ENCODE measurements at regions not wholly inside any gene's neighbourhood (a gene's known extent, or its start where the extent isn't known, plus 50 kb on each side); places are given as distances from the start of the nearest gene placed in this dataset.

DNA sequence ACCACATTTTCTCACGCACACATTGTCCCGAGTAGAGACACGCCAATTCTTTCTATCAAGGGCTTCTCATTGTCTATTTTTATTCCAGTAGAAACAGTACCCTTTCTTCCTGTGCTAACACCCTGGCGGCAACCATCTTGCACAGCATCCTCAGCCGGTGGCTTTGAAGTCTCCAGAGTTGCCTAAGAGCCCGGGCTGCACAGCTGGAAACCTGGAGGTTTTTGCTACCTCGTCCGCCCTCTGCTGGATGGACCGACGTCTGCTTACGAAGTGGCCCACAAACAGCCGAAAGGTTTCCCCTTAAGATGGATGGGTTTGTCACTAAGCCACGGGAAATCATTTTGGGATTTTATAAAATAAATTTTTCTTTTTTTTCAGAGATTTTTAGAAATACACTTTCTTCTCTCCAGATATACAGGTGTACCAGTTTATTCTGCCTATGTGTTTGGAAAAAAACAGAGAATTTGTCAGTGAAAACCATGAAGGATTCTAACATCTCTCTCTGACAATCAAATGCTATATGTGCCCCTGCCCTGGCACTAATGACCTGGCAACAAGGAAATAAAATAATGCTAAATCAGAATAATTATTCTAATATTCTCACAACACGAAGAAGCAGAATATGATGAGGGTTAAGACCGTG, 81.8 kb upstream of the FAM204A start:
- Histone ChIP-seq H4K8ac (replicated peaks; ENCODE audit: insufficient read length, low read depth, low read length) (no peak overlapping the region), H3K9ac (ENCODE audit: extremely low read depth, insufficient read length, low read length) (no peak overlapping the region), H2AFZ (ENCODE audit: low read length) (no peak overlapping the region), H4K91ac (ENCODE audit: insufficient read length, low read depth, low read length) (no peak overlapping the region), H3K4ac (ENCODE audit: low read depth, low read length) (no peak overlapping the region), H3K79me2 (ENCODE audit: insufficient read depth, low read length) (no peaks in the 10 kb centered on the region), H2AK5ac (ENCODE audit: insufficient read length, low read length) (no peak overlapping the region), H2BK5ac (ENCODE audit: insufficient read length, low read length) (no peak overlapping the region), H2BK20ac (ENCODE audit: low read depth, low read length, poor library complexity, severe bottlenecking) (no peak overlapping the region), H3K4me1 (ENCODE audit: insufficient read depth, low read length) (no peaks in the 10 kb centered on the region), H3K23me2 (ENCODE audit: insufficient read length, low read depth, low read length, poor library complexity, severe bottlenecking) (no peaks in the 10 kb centered on the region), H2BK12ac (ENCODE audit: insufficient read length, low read depth, low read length) (no peak overlapping the region), H2BK120ac (ENCODE audit: low read depth, low read length, poor library complexity, severe bottlenecking) (no peak overlapping the region), H4K20me1 (ENCODE audit: control insufficient read depth, insufficient read depth, insufficient read length) (no peaks in the 10 kb centered on the region), H3T11ph (ENCODE audit: low read length) (no peak overlapping the region), H3K79me1 (ENCODE audit: insufficient read depth, low read depth, low read length, poor library complexity, severe bottlenecking) (no peaks in the 10 kb centered on the region), H3K27me3 (ENCODE audit: insufficient read depth, low read length) (no peaks in the 10 kb centered on the region), H3K14ac (ENCODE audit: insufficient read depth, low read length) (no peak overlapping the region), H3K4me2 (ENCODE audit: insufficient read depth, insufficient read length, low read length) (no peak overlapping the region), H3K56ac (ENCODE audit: insufficient read length, low read depth, low read length) (no peak overlapping the region), H4K5ac (ENCODE audit: insufficient read length, low read depth, low read length) (no peak overlapping the region), H3K18ac (ENCODE audit: insufficient read length, low read depth, low read length) (no peak overlapping the region), H3K27ac (ENCODE audit: insufficient read length, low read depth, low read length) (no peak overlapping the region), H3K9me3 (ENCODE audit: control insufficient read depth, low read depth, low read length) (no peaks in the 10 kb centered on the region), H2BK15ac (ENCODE audit: low read depth, low read length) (no peak overlapping the region), H3K23ac (ENCODE audit: insufficient read length, low read depth, low read length) (no peak overlapping the region)
- WGBS (ENCODE audit: extremely low coverage, insufficient read length, low lambda C conversion rate): no CpG with 5 or more reads among the region's 15 CpGs
- peaks cover 2% of the 10 kb centered on the region; the same call in 1 of the 2 replicates for H3K27me3 Mint-ChIP-seq (ENCODE audit: low read depth)
- H3K36me3 Mint-ChIP-seq (ENCODE audit: insufficient read depth in 1 of 3, low read depth in 3 of 3): no peaks in the 10 kb centered on the region
- no peak overlapping the region for H3K27ac Mint-ChIP-seq
- peaks cover 3% of the 10 kb centered on the region in 2 experiments for H3K4me1 Mint-ChIP-seq
- peaks cover 0 to 2% of the 10 kb centered on the region in 2 experiments; a peak in 1 of 5 replicates for H3K9me3 Mint-ChIP-seq
- TF ChIP-seq, protein P1, sequence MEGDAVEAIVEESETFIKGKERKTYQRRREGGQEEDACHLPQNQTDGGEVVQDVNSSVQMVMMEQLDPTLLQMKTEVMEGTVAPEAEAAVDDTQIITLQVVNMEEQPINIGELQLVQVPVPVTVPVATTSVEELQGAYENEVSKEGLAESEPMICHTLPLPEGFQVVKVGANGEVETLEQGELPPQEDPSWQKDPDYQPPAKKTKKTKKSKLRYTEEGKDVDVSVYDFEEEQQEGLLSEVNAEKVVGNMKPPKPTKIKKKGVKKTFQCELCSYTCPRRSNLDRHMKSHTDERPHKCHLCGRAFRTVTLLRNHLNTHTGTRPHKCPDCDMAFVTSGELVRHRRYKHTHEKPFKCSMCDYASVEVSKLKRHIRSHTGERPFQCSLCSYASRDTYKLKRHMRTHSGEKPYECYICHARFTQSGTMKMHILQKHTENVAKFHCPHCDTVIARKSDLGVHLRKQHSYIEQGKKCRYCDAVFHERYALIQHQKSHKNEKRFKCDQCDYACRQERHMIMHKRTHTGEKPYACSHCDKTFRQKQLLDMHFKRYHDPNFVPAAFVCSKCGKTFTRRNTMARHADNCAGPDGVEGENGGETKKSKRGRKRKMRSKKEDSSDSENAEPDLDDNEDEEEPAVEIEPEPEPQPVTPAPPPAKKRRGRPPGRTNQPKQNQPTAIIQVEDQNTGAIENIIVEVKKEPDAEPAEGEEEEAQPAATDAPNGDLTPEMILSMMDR (conservative IDR thresholded peaks at IDR 0.05): peak; percentile 95
- DNase-seq: peak; percentile 93
- no peak overlapping the region for H3K4me3 Mint-ChIP-seq
